Liver (tissue), 3 donors: ENCODE measurements at regions not wholly inside any gene's neighbourhood (a gene's known extent, or its start where the extent isn't known, plus 50 kb on each side); places are given as distances from the start of the nearest gene placed in this dataset.

Experiments used
- CTCF ChIP-seq: fragments of 150-350 bp; IDR thresholded peaks from 2 replicates; pipeline ENCODE4 v1.5.1; 2017; ENCODE audit warnings: improper control_type of control experiment, low read depth, low read length; ENCODE audit not compliant: missing input control
- EGR1 ChIP-seq, 2 donors: IDR thresholded peaks; 2 replicates each; pipeline ENCODE4 v1.6.1; 2016 to 2018; ENCODE audit warnings: antibody characterized with exemption in 2 of 2, low read depth in 2 of 2
- FOXA1 ChIP-seq: IDR thresholded peaks from 2 replicates; pipeline ENCODE4 v1.6.1; 2016; ENCODE audit warnings: antibody characterized with exemption
- GABPA ChIP-seq, 2 donors: IDR thresholded peaks in 1 of 2; conservative IDR thresholded peaks in 1 of 2; 2 replicates each; pipeline ENCODE4 v1.6.1; 2016; ENCODE audit warnings: antibody characterized with exemption in 2 of 2, mild to moderate bottlenecking in 1 of 2, moderate library complexity in 1 of 2
- JUND ChIP-seq, 2 donors: IDR thresholded peaks; 2 replicates each; pipeline ENCODE4 v1.6.1; 2016; ENCODE audit warnings: antibody characterized with exemption in 2 of 2
- RAD21 ChIP-seq, 2 donors: IDR thresholded peaks; 2 replicates each; pipeline ENCODE4 v1.6.1; 2016; ENCODE audit warnings: antibody characterized with exemption in 2 of 2, mild to moderate bottlenecking in 2 of 2
- REST ChIP-seq: IDR thresholded peaks from 2 replicates; pipeline ENCODE4 v1.6.1; 2016; ENCODE audit warnings: antibody characterized with exemption, mild to moderate bottlenecking
- RXRA ChIP-seq, 2 donors: IDR thresholded peaks; 2 replicates each; pipeline ENCODE4 v1.6.1; 2017 to 2018; ENCODE audit warnings: antibody characterized with exemption in 2 of 2, mild to moderate bottlenecking in 1 of 2
- SP1 ChIP-seq: IDR thresholded peaks from 2 replicates; pipeline ENCODE4 v1.6.1; 2018; ENCODE audit warnings: antibody characterized with exemption, mild to moderate bottlenecking
- TAF1 ChIP-seq: conservative IDR thresholded peaks from 2 replicates; pipeline ENCODE4 v1.6.1; 2016; ENCODE audit warnings: antibody characterized with exemption, mild to moderate bottlenecking
- YY1 ChIP-seq: IDR thresholded peaks from 2 replicates; pipeline ENCODE4 v1.6.1; 2016; ENCODE audit warnings: antibody characterized with exemption, mild to moderate bottlenecking
- TF ChIP-seq, protein P1 (sequence below): IDR thresholded peaks from 2 replicates; pipeline ENCODE4 v1.6.1; 2016; ENCODE audit warnings: antibody characterized with exemption
- TF ChIP-seq, protein P2 (sequence below): IDR thresholded peaks from 2 replicates; pipeline ENCODE4 v1.6.1; 2016; ENCODE audit warnings: antibody characterized with exemption
- donor health status: healthy.
- donor health status: healthy.

DNA sequence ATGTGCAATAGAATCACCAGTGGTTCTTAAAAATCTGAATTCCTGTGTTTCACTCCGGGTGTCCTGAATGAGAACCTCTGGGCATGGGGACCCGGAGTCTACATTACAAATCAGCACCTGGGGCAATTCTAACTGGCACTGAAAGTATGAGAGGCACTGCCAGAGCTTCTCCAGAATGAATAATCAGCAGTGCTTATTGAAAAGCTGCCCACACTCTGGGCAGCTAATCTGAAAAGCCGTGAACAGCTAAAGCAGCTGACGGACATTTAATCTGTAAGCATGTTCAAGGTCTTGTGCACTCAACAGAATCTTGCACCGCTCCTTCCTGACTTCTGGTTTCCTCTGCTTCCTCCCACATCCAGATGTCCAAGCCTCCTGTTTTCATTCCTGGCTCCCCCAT lies 113.3 kb upstream of the KIF5B start:
- no peak for TF ChIP-seq RXRA (IDR thresholded peaks at IDR 0.05)
- TF ChIP-seq CTCF: no peak
- no peak for TF ChIP-seq REST
- no peak for TF ChIP-seq TAF1
- no peak for TF ChIP-seq GABPA (IDR thresholded peaks at IDR 0.05 in 1 of 2, conservative IDR thresholded peaks at IDR 0.05 in 1 of 2)
- no peak for TF ChIP-seq YY1
- no peak for TF ChIP-seq SP1
- TF ChIP-seq RAD21 (IDR thresholded peaks at IDR 0.05): no peak
- TF ChIP-seq, protein P1, sequence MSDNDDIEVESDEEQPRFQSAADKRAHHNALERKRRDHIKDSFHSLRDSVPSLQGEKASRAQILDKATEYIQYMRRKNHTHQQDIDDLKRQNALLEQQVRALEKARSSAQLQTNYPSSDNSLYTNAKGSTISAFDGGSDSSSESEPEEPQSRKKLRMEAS: no peak
- no peak for TF ChIP-seq EGR1 (IDR thresholded peaks at IDR 0.05; ENCODE audit: low read depth in 2 of 2)
- TF ChIP-seq, protein P2, sequence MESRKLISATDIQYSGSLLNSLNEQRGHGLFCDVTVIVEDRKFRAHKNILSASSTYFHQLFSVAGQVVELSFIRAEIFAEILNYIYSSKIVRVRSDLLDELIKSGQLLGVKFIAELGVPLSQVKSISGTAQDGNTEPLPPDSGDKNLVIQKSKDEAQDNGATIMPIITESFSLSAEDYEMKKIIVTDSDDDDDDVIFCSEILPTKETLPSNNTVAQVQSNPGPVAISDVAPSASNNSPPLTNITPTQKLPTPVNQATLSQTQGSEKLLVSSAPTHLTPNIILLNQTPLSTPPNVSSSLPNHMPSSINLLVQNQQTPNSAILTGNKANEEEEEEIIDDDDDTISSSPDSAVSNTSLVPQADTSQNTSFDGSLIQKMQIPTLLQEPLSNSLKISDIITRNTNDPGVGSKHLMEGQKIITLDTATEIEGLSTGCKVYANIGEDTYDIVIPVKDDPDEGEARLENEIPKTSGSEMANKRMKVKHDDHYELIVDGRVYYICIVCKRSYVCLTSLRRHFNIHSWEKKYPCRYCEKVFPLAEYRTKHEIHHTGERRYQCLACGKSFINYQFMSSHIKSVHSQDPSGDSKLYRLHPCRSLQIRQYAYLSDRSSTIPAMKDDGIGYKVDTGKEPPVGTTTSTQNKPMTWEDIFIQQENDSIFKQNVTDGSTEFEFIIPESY: no peak
- no peak for TF ChIP-seq FOXA1
- TF ChIP-seq JUND (IDR thresholded peaks at IDR 0.05): no peak
